Activated CD8-positive, alpha-beta memory T cell treated with anti-CD3 and anti-CD28 coated beads for 36 hours (primary cell): ENCODE measurements at regions not wholly inside any gene's neighbourhood (a gene's known extent, or its start where the extent isn't known, plus 50 kb on each side); places are given as distances from the start of the nearest gene placed in this dataset.
"Not testable (repeated sequence)": the region's sequence is repeated elsewhere in the genome, so short reads cannot be mapped to it uniquely, and the experiment has no call there.

Experiments used
- CTCF ChIA-PET: fragments of 350-600 bp; sonication (Branson Sonifier 250); formaldehyde crosslinking; loops from one replicate; lab custom pipeline; 2021; ENCODE audit warnings: antibody characterized with exemption; lab: Charles Lee
- POLR2A ChIA-PET: fragments of 350-600 bp; sonication (Branson Sonifier 250); formaldehyde crosslinking; loops from one replicate; lab custom pipeline; 2021; ENCODE audit warnings: antibody characterized with exemption; lab: Charles Lee

GRCh38 chr17:83155128-83156121, 76.0 kb downstream of the METRNL start:
- CTCF ChIA-PET, result no interaction called here
- POLR2A ChIA-PET, result no interaction called here

- CTCF ChIA-PET, result no interaction called here
Observed at GRCh38 chr17:83156408-83156807, 77.0 kb downstream of the METRNL start.

GRCh38 chr17:83159204-83160049, 80.0 kb downstream of the METRNL start:
- ChIA-PET CTCF (no interaction called here), POLR2A (no interaction called here)

More at GRCh38 chr17:83156408-83156807, 77.0 kb downstream of the METRNL start:
- POLR2A ChIA-PET, result no interaction called here

GRCh38 chr17:83160443-83161297, 81.3 kb downstream of the METRNL start:
- ChIA-PET CTCF (interaction anchor here (1.2 kb wide), 1 partner anchor 54 kb away, joined by 3 read pairs; no protein-coding TSS in a partner anchor), POLR2A (no interaction called here)

GRCh38 chr17:83161298-83162034, 82.1 kb downstream of the METRNL start:
- POLR2A ChIA-PET, result no interaction called here

GRCh38 chr17:83162035-83162745, 82.8 kb downstream of the METRNL start:
- POLR2A ChIA-PET, result no interaction called here
- CTCF ChIA-PET, result interaction anchor here (0.9 kb wide), 1 partner anchor 38 kb away, joined by 5 read pairs; no protein-coding TSS in a partner anchor

More at GRCh38 chr17:83161298-83162034, 82.1 kb downstream of the METRNL start:
- CTCF ChIA-PET, result interaction anchor here (0.9 to 1.2 kb wide), 2 partner anchors 38 to 55 kb away, joined by 3 to 5 read pairs; no protein-coding TSS in a partner anchor

- ChIA-PET POLR2A (no interaction called here), CTCF (no interaction called here)
Observed at GRCh38 chr17:83164490-83164889, 85.1 kb downstream of the METRNL start.

GRCh38 chr17:83170571-83171260, 91.3 kb downstream of the METRNL start:
- CTCF ChIA-PET, result no interaction called here
- POLR2A ChIA-PET, result no interaction called here

- ChIA-PET CTCF (no interaction called here), POLR2A (no interaction called here)
Observed at GRCh38 chr17:83171661-83172060, 92.3 kb downstream of the METRNL start.

- POLR2A ChIA-PET, CTCF ChIA-PET: not testable (repeated sequence)
Observed at GRCh38 chr17:83172099-83172498, 92.7 kb downstream of the METRNL start.

GRCh38 chr17:83172646-83173045, 93.2 kb downstream of the METRNL start:
- CTCF ChIA-PET, POLR2A ChIA-PET: not testable (repeated sequence)

GRCh38 chr17:83173180-83173913, 93.9 kb downstream of the METRNL start:
- POLR2A ChIA-PET, CTCF ChIA-PET: not testable (repeated sequence)

GRCh38 chr17:83173914-83174361, 94.5 kb downstream of the METRNL start:
- CTCF ChIA-PET, result no interaction called here
- POLR2A ChIA-PET, result no interaction called here

- POLR2A ChIA-PET, result no interaction called here
- CTCF ChIA-PET, result no interaction called here
Observed at GRCh38 chr17:83174362-83175118, 95.1 kb downstream of the METRNL start.

- CTCF ChIA-PET, result no interaction called here
- POLR2A ChIA-PET, result no interaction called here
Observed at GRCh38 chr17:83175119-83175821, 95.9 kb downstream of the METRNL start.
